GM23338 (cell line): ENCODE measurements at regions not wholly inside any gene's neighbourhood (a gene's known extent, or its start where the extent isn't known, plus 50 kb on each side); places are given as distances from the start of the nearest gene placed in this dataset.

Experiments
- CREB1 ChIP-seq: fragments of 250-450 bp; sonication (Bioruptor Pico); IDR thresholded peaks from 2 replicates; pipeline ENCODE4 v1.5.0; 2020; ENCODE audit warnings: low read depth, mild to moderate bottlenecking, moderate library complexity
- EZH2 ChIP-seq: fragments of 200-600 bp; sonication (generic); IDR thresholded peaks from one replicate; pipeline ENCODE4 v1.8.0; 2017; ENCODE audit warnings: antibody characterized with exemption, mild to moderate bottlenecking, low read depth; ENCODE audit not compliant: unreplicated experiment
- EZH2phosphoT487 ChIP-seq: fragments of 200-600 bp; sonication (generic); IDR thresholded peaks from one replicate; pipeline ENCODE4 v1.8.1; 2018; ENCODE audit warnings: antibody characterized with exemption; ENCODE audit not compliant: unreplicated experiment
- JUNB ChIP-seq: IDR thresholded peaks from one replicate; pipeline ENCODE4 v1.6.1; 2016; ENCODE audit warnings: antibody characterized with exemption; ENCODE audit not compliant: unreplicated experiment
- NANOG ChIP-seq: IDR thresholded peaks from 2 replicates; pipeline ENCODE4 v1.6.1; 2016; ENCODE audit warnings: antibody characterized with exemption, borderline replicate concordance
- POLR2AphosphoS5 ChIP-seq: IDR thresholded peaks from 2 replicates; pipeline ENCODE4 v1.6.1; 2016; ENCODE audit warnings: antibody characterized with exemption, low read depth
- STAT1 ChIP-seq: IDR thresholded peaks from one replicate; pipeline ENCODE4 v1.6.1; 2016; ENCODE audit warnings: antibody characterized with exemption; ENCODE audit not compliant: unreplicated experiment
- ZNF331 ChIP-seq: fragments of 250-450 bp; sonication (Bioruptor Pico); IDR thresholded peaks from 2 replicates; pipeline ENCODE4 v1.5.0; 2020; ENCODE audit warnings: low read depth, mild to moderate bottlenecking, moderate library complexity
- TF ChIP-seq, protein P1 (sequence below), 2 experiments: fragments of 200-600 bp in 1 of 2; sonication (generic) in 1 of 2; conservative IDR thresholded peaks; 2 replicates each; pipeline versions ENCODE4 v1.5.1 to v1.6.1; 2016 to 2017; ENCODE audit warnings: antibody characterized with exemption in 2 of 2, low read depth in 2 of 2, mild to moderate bottlenecking in 2 of 2, moderate library complexity in 1 of 2
- TF ChIP-seq, protein P2 (sequence below): IDR thresholded peaks from one replicate; pipeline ENCODE4 v1.6.1; 2018; ENCODE audit warnings: antibody characterized with exemption; ENCODE audit not compliant: unreplicated experiment

DNA sequence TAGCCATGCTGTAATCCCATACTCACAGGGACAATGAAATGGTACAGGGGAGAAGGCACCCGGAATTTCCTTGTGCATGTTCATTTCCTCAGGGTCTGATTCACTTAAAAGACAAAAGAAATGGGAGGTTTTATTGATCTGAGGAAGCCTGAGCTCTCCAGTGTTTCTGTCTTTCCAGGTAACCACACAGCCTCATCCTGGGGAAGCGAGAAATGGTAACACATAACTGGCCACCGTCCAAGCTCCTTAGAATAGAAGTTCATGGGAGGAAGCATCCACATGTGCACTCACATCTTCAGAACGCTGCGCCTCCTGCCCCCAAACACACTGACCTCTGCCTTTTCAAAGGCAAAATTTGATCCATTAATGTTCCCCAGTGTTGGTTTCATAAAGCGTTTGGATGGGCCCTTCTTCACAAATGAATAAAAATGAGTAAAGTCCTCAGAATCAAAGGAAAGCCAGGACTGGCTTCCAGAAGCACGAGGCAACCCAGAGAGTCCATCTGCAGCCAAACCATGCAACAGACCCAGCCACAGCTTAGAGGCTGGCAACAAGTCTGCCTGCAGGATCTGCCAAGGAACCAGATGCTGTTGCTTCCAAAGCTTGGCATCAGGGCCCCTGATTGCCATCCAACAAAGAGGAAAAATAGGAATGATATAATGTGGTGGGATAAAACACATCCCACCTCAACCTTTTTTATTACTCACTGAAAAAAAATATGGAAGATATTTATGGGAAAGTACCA lies 120.3 kb downstream of the ZBTB18 start:
- TF ChIP-seq, protein P1, sequence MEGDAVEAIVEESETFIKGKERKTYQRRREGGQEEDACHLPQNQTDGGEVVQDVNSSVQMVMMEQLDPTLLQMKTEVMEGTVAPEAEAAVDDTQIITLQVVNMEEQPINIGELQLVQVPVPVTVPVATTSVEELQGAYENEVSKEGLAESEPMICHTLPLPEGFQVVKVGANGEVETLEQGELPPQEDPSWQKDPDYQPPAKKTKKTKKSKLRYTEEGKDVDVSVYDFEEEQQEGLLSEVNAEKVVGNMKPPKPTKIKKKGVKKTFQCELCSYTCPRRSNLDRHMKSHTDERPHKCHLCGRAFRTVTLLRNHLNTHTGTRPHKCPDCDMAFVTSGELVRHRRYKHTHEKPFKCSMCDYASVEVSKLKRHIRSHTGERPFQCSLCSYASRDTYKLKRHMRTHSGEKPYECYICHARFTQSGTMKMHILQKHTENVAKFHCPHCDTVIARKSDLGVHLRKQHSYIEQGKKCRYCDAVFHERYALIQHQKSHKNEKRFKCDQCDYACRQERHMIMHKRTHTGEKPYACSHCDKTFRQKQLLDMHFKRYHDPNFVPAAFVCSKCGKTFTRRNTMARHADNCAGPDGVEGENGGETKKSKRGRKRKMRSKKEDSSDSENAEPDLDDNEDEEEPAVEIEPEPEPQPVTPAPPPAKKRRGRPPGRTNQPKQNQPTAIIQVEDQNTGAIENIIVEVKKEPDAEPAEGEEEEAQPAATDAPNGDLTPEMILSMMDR (conservative IDR thresholded peaks at IDR 0.05; ENCODE audit: low read depth in 2 of 2), result no peak
- TF ChIP-seq POLR2AphosphoS5, result no peak
- TF ChIP-seq EZH2, result no peak
- TF ChIP-seq, protein P2, sequence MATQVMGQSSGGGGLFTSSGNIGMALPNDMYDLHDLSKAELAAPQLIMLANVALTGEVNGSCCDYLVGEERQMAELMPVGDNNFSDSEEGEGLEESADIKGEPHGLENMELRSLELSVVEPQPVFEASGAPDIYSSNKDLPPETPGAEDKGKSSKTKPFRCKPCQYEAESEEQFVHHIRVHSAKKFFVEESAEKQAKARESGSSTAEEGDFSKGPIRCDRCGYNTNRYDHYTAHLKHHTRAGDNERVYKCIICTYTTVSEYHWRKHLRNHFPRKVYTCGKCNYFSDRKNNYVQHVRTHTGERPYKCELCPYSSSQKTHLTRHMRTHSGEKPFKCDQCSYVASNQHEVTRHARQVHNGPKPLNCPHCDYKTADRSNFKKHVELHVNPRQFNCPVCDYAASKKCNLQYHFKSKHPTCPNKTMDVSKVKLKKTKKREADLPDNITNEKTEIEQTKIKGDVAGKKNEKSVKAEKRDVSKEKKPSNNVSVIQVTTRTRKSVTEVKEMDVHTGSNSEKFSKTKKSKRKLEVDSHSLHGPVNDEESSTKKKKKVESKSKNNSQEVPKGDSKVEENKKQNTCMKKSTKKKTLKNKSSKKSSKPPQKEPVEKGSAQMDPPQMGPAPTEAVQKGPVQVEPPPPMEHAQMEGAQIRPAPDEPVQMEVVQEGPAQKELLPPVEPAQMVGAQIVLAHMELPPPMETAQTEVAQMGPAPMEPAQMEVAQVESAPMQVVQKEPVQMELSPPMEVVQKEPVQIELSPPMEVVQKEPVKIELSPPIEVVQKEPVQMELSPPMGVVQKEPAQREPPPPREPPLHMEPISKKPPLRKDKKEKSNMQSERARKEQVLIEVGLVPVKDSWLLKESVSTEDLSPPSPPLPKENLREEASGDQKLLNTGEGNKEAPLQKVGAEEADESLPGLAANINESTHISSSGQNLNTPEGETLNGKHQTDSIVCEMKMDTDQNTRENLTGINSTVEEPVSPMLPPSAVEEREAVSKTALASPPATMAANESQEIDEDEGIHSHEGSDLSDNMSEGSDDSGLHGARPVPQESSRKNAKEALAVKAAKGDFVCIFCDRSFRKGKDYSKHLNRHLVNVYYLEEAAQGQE, result no peak
- no peak for TF ChIP-seq CREB1 (CRISPR knock-in tag)
- no peak for TF ChIP-seq ZNF331
- no peak for TF ChIP-seq EZH2phosphoT487
- TF ChIP-seq JUNB, result no peak
- TF ChIP-seq NANOG, result no peak
- no peak for TF ChIP-seq STAT1
